CD4-positive, alpha-beta T cell treated with Interferon alpha-2 for 1 hour (primary cell): ENCODE measurements at regions not wholly inside any gene's neighbourhood (a gene's known extent, or its start where the extent isn't known, plus 50 kb on each side); places are given as distances from the start of the nearest gene placed in this dataset.
A peak's percentile ranks its signal among the peaks of the same experiment; 100 is the strongest.
"Not testable (repeated sequence)": the region's sequence is repeated elsewhere in the genome, so short reads cannot be mapped to it uniquely, and the experiment has no call there.

Source experiments
- DNase-seq, 2 donors: peaks; one replicate each; pipeline ENCODE4 v3.0.0-alpha.2; 2020 to 2022

GRCh38 chrX:42432552-42432951 lies 345.4 kb downstream of the PPP1R2C start:
- no peak for DNase-seq

GRCh38 chrX:42422961-42423360 lies 355.0 kb downstream of the PPP1R2C start:
- DNase-seq, result no peak

GRCh38 chrX:42420426-42420825 lies 357.5 kb downstream of the PPP1R2C start:
- DNase-seq, result no peak

GRCh38 chrX:42415636-42416035 lies 362.3 kb downstream of the PPP1R2C start:
- no peak for DNase-seq

- DNase-seq, result no peak
Measured at GRCh38 chrX:42414057-42414456, 363.9 kb downstream of the PPP1R2C start.

- DNase-seq, result peak in 1 of 2 donors; percentile 9
Measured at GRCh38 chrX:42399632-42400024, 378.3 kb downstream of the PPP1R2C start.

- DNase-seq, result peak in 1 of 2 donors; percentile 29
Measured at GRCh38 chrX:42398967-42399631, 378.9 kb downstream of the PPP1R2C start.

GRCh38 chrX:42396136-42396535 lies 381.8 kb downstream of the PPP1R2C start:
- DNase-seq, result no peak

GRCh38 chrX:42392846-42393245 lies 385.1 kb downstream of the PPP1R2C start:
- DNase-seq, result no peak

GRCh38 chrX:42386681-42387080 lies 391.3 kb downstream of the PPP1R2C start:
- no peak for DNase-seq

GRCh38 chrX:42385730-42386129 lies 392.2 kb downstream of the PPP1R2C start:
- DNase-seq, result no peak

GRCh38 chrX:42384956-42385355 lies 393.0 kb downstream of the PPP1R2C start:
- DNase-seq, result no peak

- no peak for DNase-seq
Measured at GRCh38 chrX:42378857-42379256, 399.1 kb downstream of the PPP1R2C start.

GRCh38 chrX:42375086-42375485 lies 402.9 kb downstream of the PPP1R2C start:
- DNase-seq, result no peak

GRCh38 chrX:42366181-42366580 lies 411.8 kb downstream of the PPP1R2C start:
- no peak for DNase-seq

- DNase-seq, result no peak
Measured at GRCh38 chrX:42362219-42362618, 415.7 kb downstream of the PPP1R2C start.

GRCh38 chrX:42342981-42343380 lies 419.6 kb upstream of the CASK start:
- not testable (repeated sequence) for DNase-seq
